Endothelial cell of umbilical vein (primary cell): ENCODE measurements at regions not wholly inside any gene's neighbourhood (a gene's known extent, or its start where the extent isn't known, plus 50 kb on each side); places are given as distances from the start of the nearest gene placed in this dataset.

Experiments used
- BruUV-seq: library from RNA; stranded (reverse); fragments of 400-500 nt; replicated peaks from 2 replicates; lab custom pipeline; 2021; lab: Mats Ljungman, UMichigan
- CTCF ChIA-PET: fragments of 300-600, 350-600 bp; sonication (Branson Sonifier 250); formaldehyde crosslinking; loops from one replicate; lab custom pipeline; 2021; ENCODE audit warnings: antibody characterized with exemption, inconsistent platforms; lab: Charles Lee
- POLR2A ChIA-PET: fragments of 300-600, 350-600 bp; sonication (Branson Sonifier 250); formaldehyde crosslinking; loops from one replicate; lab custom pipeline; 2021; ENCODE audit warnings: antibody characterized with exemption, inconsistent platforms; lab: Charles Lee
- DNase-seq: peaks from one replicate; pipeline ENCODE4 v3.0.0-alpha.2; 2011; ENCODE audit warnings: low read depth, low spot score
- FAIRE-seq: peaks from 2 replicates; lab custom pipeline; 2011; peaks lifted over from hg19 to GRCh38; lab: Jason Lieb, UNC
- H2AFZ ChIP-seq: 2 replicates; pipeline ENCODE4 v1.6.0; 2012; ENCODE audit warnings: low read depth, low read length, control low read depth, inconsistent platforms
- H3K27ac ChIP-seq: 2 replicates; pipeline ENCODE4 v1.5.1; 2011; ENCODE audit warnings: low read depth, mild to moderate bottlenecking, control low read depth, low read length, moderate library complexity; ENCODE audit not compliant: insufficient read depth
- H3K27me3 ChIP-seq, 2 experiments: 2 replicates each; pipeline versions ENCODE4 v1.6.0 to v1.6.1; 2011; ENCODE audit warnings: low read length in 2 of 2, mixed read lengths in 1 of 2; ENCODE audit not compliant: control insufficient read depth in 2 of 2, insufficient read depth in 2 of 2
- H3K36me3 ChIP-seq, 2 experiments: 2 replicates in 1 of 2; 3 replicates in 1 of 2; pipeline ENCODE4 v1.5.1; 2011; ENCODE audit warnings: low read length in 2 of 2, mild to moderate bottlenecking in 1 of 2, moderate library complexity in 1 of 2; ENCODE audit not compliant: control insufficient read depth in 2 of 2, insufficient read depth in 2 of 2; ENCODE audit errors: extremely low read depth in 1 of 2
- H3K4me1 ChIP-seq: 3 replicates; pipeline ENCODE4 v1.5.1; 2011; ENCODE audit warnings: mild to moderate bottlenecking, low read length; ENCODE audit not compliant: control insufficient read depth, insufficient read depth; ENCODE audit errors: extremely low read depth
- H3K4me2 ChIP-seq: 2 replicates; pipeline ENCODE4 v1.6.1; 2011; ENCODE audit warnings: low read length, control low read depth, mixed read lengths; ENCODE audit not compliant: insufficient read depth
- H3K4me3 ChIP-seq, 3 experiments: fragments of 200-600 bp in 1 of 3; sonication (generic), shearing (Covaris generic) in 1 of 3; replicated peaks in 1 of 3; 2 replicates each; pipeline ENCODE4 v1.5.1; 2011 to 2016; ENCODE audit warnings: control low read depth in 3 of 3, low read length in 3 of 3, mild to moderate bottlenecking in 2 of 3, inconsistent platforms in 1 of 3, low read depth in 1 of 3, moderate library complexity in 1 of 3; ENCODE audit not compliant: insufficient read depth in 1 of 3
- H3K79me2 ChIP-seq: 2 replicates; pipeline ENCODE4 v1.6.0; 2012; ENCODE audit warnings: low read length, inconsistent platforms; ENCODE audit not compliant: control insufficient read depth, insufficient read depth
- H3K9ac ChIP-seq: replicated peaks from 2 replicates; pipeline ENCODE3; 2011; ENCODE audit warnings: low read length, control low read depth; ENCODE audit not compliant: insufficient read depth; ENCODE audit errors: extremely low read depth
- H3K9me1 ChIP-seq: replicated peaks from 3 replicates; pipeline ENCODE4 v1.6.0; 2011; ENCODE audit warnings: mild to moderate bottlenecking, low read length; ENCODE audit not compliant: control insufficient read depth, insufficient read depth; ENCODE audit errors: extremely low read depth
- H3K9me3 ChIP-seq: replicated peaks from 2 replicates; pipeline ENCODE4 v1.5.1; 2012; ENCODE audit warnings: low read length, inconsistent platforms; ENCODE audit not compliant: control insufficient read depth, insufficient read depth
- H4K20me1 ChIP-seq: replicated peaks from 2 replicates; pipeline ENCODE3; 2011; ENCODE audit warnings: mild to moderate bottlenecking, low read length; ENCODE audit not compliant: control insufficient read depth, insufficient read depth; ENCODE audit errors: extremely low read depth
- CTCF ChIP-seq, 2 donors: IDR thresholded peaks; 1 replicate in 1 of 2; 2 replicates in 1 of 2; pipeline ENCODE4 v1.5.1; 2011; ENCODE audit warnings: low read length in 2 of 2, mild to moderate bottlenecking in 2 of 2, moderate library complexity in 2 of 2, control low read depth in 1 of 2, inconsistent platforms in 1 of 2, low read depth in 1 of 2; ENCODE audit not compliant: insufficient read depth in 1 of 2; ENCODE audit errors: extremely low read depth in 1 of 2
- EZH2 ChIP-seq: IDR thresholded peaks from 2 replicates; pipeline ENCODE4 v1.6.1; 2012; ENCODE audit warnings: borderline replicate concordance, low read depth, mild to moderate bottlenecking, moderate library complexity, low read length, inconsistent platforms; ENCODE audit not compliant: severe bottlenecking
- FOS ChIP-seq: IDR thresholded peaks from 2 replicates; pipeline ENCODE4 v1.6.1; 2011; ENCODE audit warnings: mild to moderate bottlenecking, low read length, moderate library complexity, borderline replicate concordance; ENCODE audit not compliant: insufficient read depth
- GATA2 ChIP-seq: IDR thresholded peaks from 2 replicates; pipeline ENCODE4 v1.7.0; 2011; ENCODE audit warnings: low read depth, mild to moderate bottlenecking, moderate library complexity, mixed read lengths, low read length; ENCODE audit not compliant: insufficient read length, insufficient read depth
- JUN ChIP-seq: IDR thresholded peaks from 2 replicates; pipeline ENCODE4 v1.6.1; 2011; ENCODE audit warnings: borderline replicate concordance, low read depth; ENCODE audit not compliant: insufficient read length, insufficient read depth
- MAX ChIP-seq: IDR thresholded peaks from 2 replicates; pipeline ENCODE4 v1.6.1; 2011; ENCODE audit not compliant: insufficient read depth, insufficient read length
- MYC ChIP-seq: IDR thresholded peaks from one replicate; pipeline ENCODE4 v1.6.1; 2011; ENCODE audit warnings: mild to moderate bottlenecking, low read depth, low read length
- POLR2A ChIP-seq: IDR thresholded peaks from 2 replicates; pipeline ENCODE4 v1.6.1; 2012; ENCODE audit warnings: low read depth, mild to moderate bottlenecking, control low read depth, low read length
- POLR2AphosphoS5 ChIP-seq: IDR thresholded peaks from 2 replicates; pipeline ENCODE4 v1.6.1; 2012; ENCODE audit warnings: low read depth, mild to moderate bottlenecking, control low read depth, low read length, moderate library complexity; ENCODE audit not compliant: insufficient read depth
- dilution Hi-C: fragments of 300-500 bp; cut with MboI; formaldehyde crosslinking; loops from one replicate; pipeline ENCODE4 v1.15.0; 2019; ENCODE audit warnings: low sequenced_read_pairs; ENCODE audit not compliant: extremely low pct_ligation_motif_present
- intact Hi-C: fragments of 100-400 bp; cut with micrococcal nuclease; formaldehyde crosslinking; loops from one replicate; pipeline ENCODE4 v1.10.0; 2022

GRCh38 chr15:56844471-56844870 lies 74.0 kb upstream of the TCF12 start:
- H3K4me1 ChIP-seq = no peaks in the 10 kb centered on the region
- intact Hi-C loops = no loop called here
- H3K9me1 ChIP-seq = no peaks in the 10 kb centered on the region
- H3K79me2 ChIP-seq = no peaks in the 10 kb centered on the region
- no peak overlapping the region for H3K4me3 ChIP-seq
- no peak overlapping the region for H3K4me2 ChIP-seq
- dilution Hi-C loops = no loop called here
- TF ChIP-seq JUN = no peak
- TF ChIP-seq FOS = no peak
- no peak for TF ChIP-seq GATA2
- no peak for TF ChIP-seq EZH2
- TF ChIP-seq MYC = no peak
- H4K20me1 ChIP-seq = no peaks in the 10 kb centered on the region
- no peaks in the 10 kb centered on the region for H3K9me3 ChIP-seq
- no peak overlapping the region for H3K9ac ChIP-seq
- CTCF ChIA-PET = interaction anchor here (0.8 to 1.6 kb wide), 6 partner anchors 9 to 354 kb away, joined by 3 to 5 read pairs (median 4); no protein-coding TSS in a partner anchor
- no peak overlapping the region for H2AFZ ChIP-seq
- FAIRE-seq = no peak
- POLR2A ChIA-PET = no interaction called here
- H3K36me3 ChIP-seq = no peaks in the 10 kb centered on the region
- no peaks in the 10 kb centered on the region for H3K27me3 ChIP-seq
- DNase-seq = no peak
- no TSS peak for BruUV-seq
- no peak overlapping the region for H3K27ac ChIP-seq

GRCh38 chr15:56839641-56840040 lies 78.8 kb upstream of the TCF12 start:
- no peak overlapping the region for H3K9ac ChIP-seq
- H3K9me1 ChIP-seq = no peaks in the 10 kb centered on the region
- TF ChIP-seq MAX (no peak), EZH2 (no peak), JUN (no peak), MYC (no peak), FOS (no peak), POLR2A (no peak), GATA2 (no peak), CTCF (IDR thresholded peaks at IDR 0.05; ENCODE audit: extremely low read depth in 1 of 2, insufficient read depth in 1 of 2, low read depth in 1 of 2, low read length in 2 of 2) (no peak), POLR2AphosphoS5 (no peak)
- no peaks in the 10 kb centered on the region for H3K9me3 ChIP-seq
- dilution Hi-C loops (no loop called here), intact Hi-C loops (no loop called here)
- H3K36me3 ChIP-seq = no peaks in the 10 kb centered on the region
- no peak overlapping the region for H2AFZ ChIP-seq
- FAIRE-seq = no peak
- BruUV-seq = no TSS peak
- ChIA-PET CTCF (interaction anchor here (0.7 kb wide), 1 partner anchor 12 kb away, joined by 3 read pairs; no protein-coding TSS in a partner anchor), POLR2A (no interaction called here)
- H3K27ac ChIP-seq = no peak overlapping the region
- H4K20me1 ChIP-seq = no peaks in the 10 kb centered on the region
- H3K79me2 ChIP-seq = no peaks in the 10 kb centered on the region
- no peaks in the 10 kb centered on the region for H3K27me3 ChIP-seq
- no peak overlapping the region for H3K4me2 ChIP-seq
- DNase-seq = no peak
- H3K4me1 ChIP-seq = no peaks in the 10 kb centered on the region
- H3K4me3 ChIP-seq = no peak overlapping the region
